A549 (cell line): ENCODE measurements at regions not wholly inside any gene's neighbourhood (a gene's known extent, or its start where the extent isn't known, plus 50 kb on each side); places are given as distances from the start of the nearest gene placed in this dataset.

ENCODE experiments used
- ATAC-seq, 2 experiments: fragments of 200-7000 bp in 1 of 2; fragments of >200 bp in 1 of 2; cut with Nextera tagmentation in 1 of 2; cut with Tn5 transposase in 1 of 2; 3 replicates each; pipeline versions ENCODE4 v1.8.0 to v1.9.1; 2018 to 2020; ENCODE audit warnings: mild to moderate bottlenecking in 1 of 2, moderate library complexity in 1 of 2
- CTCF ChIA-PET: fragments of 300-600 bp; sonication (Branson Sonifier 250); formaldehyde crosslinking; extraction: SDS; loops from one replicate; lab custom pipeline; 2021; ENCODE audit warnings: antibody characterized with exemption, inconsistent platforms; lab: Yijun Ruan, JAX
- POLR2A ChIA-PET: fragments of 350-600 bp; formaldehyde crosslinking; extraction: SDS; loops from one replicate; lab custom pipeline; 2021; ENCODE audit warnings: antibody characterized with exemption, inconsistent platforms; lab: Yijun Ruan, JAX
- DNase-seq, 2 experiments: peaks; one replicate each; pipeline versions ENCODE4 v3.0.0 to v3.0.0-alpha.2; 2011 to 2016; ENCODE audit warnings: low read depth in 1 of 2, low spot score in 1 of 2
- FAIRE-seq: peaks from 2 replicates; lab custom pipeline; 2011; peaks lifted over from hg19 to GRCh38; lab: Jason Lieb, UNC
- H3K27ac ChIP-seq, 2 experiments: fragments of >200 bp; sonication (Bioruptor Twin); formaldehyde crosslinking; 3 replicates each; pipeline ENCODE4 v1.5.1; 2016 to 2017
- H3K4me1 ChIP-seq: fragments of >200 bp; sonication (Bioruptor Twin); formaldehyde crosslinking; 3 replicates; pipeline ENCODE4 v1.6.1; 2016
- H3K4me2 ChIP-seq: fragments of >200 bp; sonication (Bioruptor Twin); formaldehyde crosslinking; 3 replicates; pipeline ENCODE4 v1.6.1; 2016
- H3K4me3 ChIP-seq: fragments of >200 bp; sonication (Bioruptor Twin); formaldehyde crosslinking; 3 replicates; pipeline ENCODE4 v1.5.1; 2016
- H3K9me3 ChIP-seq: fragments of >200 bp; sonication (Bioruptor Twin); formaldehyde crosslinking; 3 replicates; pipeline ENCODE4 v1.6.1; 2016
- CBX8 ChIP-seq: fragments of 200-600 bp; sonication (generic); IDR thresholded peaks from 2 replicates; pipeline ENCODE4 v1.6.1; 2016
- CEBPB ChIP-seq, 2 experiments: fragments of >200 bp in 1 of 2; sonication (Bioruptor Twin) in 1 of 2; formaldehyde crosslinking in 1 of 2; IDR thresholded peaks; 2 replicates each; pipeline ENCODE4 v1.6.1; 2012 to 2016
- E2F6 ChIP-seq: IDR thresholded peaks from 2 replicates; pipeline ENCODE4 v1.6.1; 2012; ENCODE audit warnings: low read depth, borderline replicate concordance
- FOSL2 ChIP-seq, 2 experiments: fragments of 450-650 bp in 1 of 2; fragments of >200 bp in 1 of 2; sonication (Bioruptor Twin) in 1 of 2; formaldehyde crosslinking; IDR thresholded peaks; 2 replicates each; pipeline versions ENCODE4 v1.5.0 to v1.6.1; 2016 to 2020; ENCODE audit warnings: mild to moderate bottlenecking in 1 of 2, moderate library complexity in 1 of 2
- FOXS1 ChIP-seq: fragments of 250-450 bp; sonication (Bioruptor Pico); IDR thresholded peaks from 2 replicates; pipeline ENCODE4 v1.5.0; 2020; ENCODE audit warnings: mild to moderate bottlenecking, moderate library complexity
- HDAC2 ChIP-seq: fragments of 200-600 bp; sonication (generic); IDR thresholded peaks from 2 replicates; pipeline ENCODE4 v1.6.1; 2016
- HOXA7 ChIP-seq: fragments of 250-450 bp; sonication (Bioruptor Pico); IDR thresholded peaks from 2 replicates; pipeline ENCODE4 v1.5.0; 2020; ENCODE audit warnings: mild to moderate bottlenecking, moderate library complexity
- HOXB13 ChIP-seq: fragments of 250-450 bp; sonication (Bioruptor Pico); IDR thresholded peaks from 2 replicates; pipeline ENCODE4 v1.5.0; 2020; ENCODE audit warnings: low read depth, mild to moderate bottlenecking, moderate library complexity
- JUN ChIP-seq, 2 experiments: fragments of >200 bp; sonication (Bioruptor Twin); formaldehyde crosslinking; IDR thresholded peaks; 2 replicates in 1 of 2; 3 replicates in 1 of 2; pipeline ENCODE4 v1.6.1; 2016 to 2017
- MAFK ChIP-seq: fragments of 450-650 bp; IDR thresholded peaks from 2 replicates; pipeline ENCODE4 v1.6.1; 2014; ENCODE audit not compliant: partially characterized antibody
- NPAS2 ChIP-seq: fragments of 250-450 bp; sonication (Bioruptor Pico); IDR thresholded peaks from 2 replicates; pipeline ENCODE4 v1.8.0; 2022; ENCODE audit warnings: mild to moderate bottlenecking, moderate library complexity, borderline replicate concordance
- POLR2A ChIP-seq: IDR thresholded peaks from 2 replicates; pipeline ENCODE4 v1.6.1; 2012; ENCODE audit warnings: mild to moderate bottlenecking, low read length
- RAD21 ChIP-seq, 2 experiments: fragments of >200 bp in 1 of 2; sonication (Bioruptor Twin) in 1 of 2; formaldehyde crosslinking in 1 of 2; IDR thresholded peaks in 1 of 2; conservative IDR thresholded peaks in 1 of 2; 2 replicates in 1 of 2; 3 replicates in 1 of 2; pipeline ENCODE4 v1.6.1; 2012 to 2018; ENCODE audit warnings: inconsistent platforms in 1 of 2
- WGBS: methylation state at CpG from one replicate; pipeline ENCODE4 v1.1.6; 2017; ENCODE audit errors: missing lambda C conversion rate; 5-methylcytosine and 5-hydroxymethylcytosine counted together
- TF ChIP-seq, protein P1 (sequence below): fragments of 150-350 bp; IDR thresholded peaks from 2 replicates; pipeline ENCODE4 v1.6.1; 2014; ENCODE audit warnings: low read depth, mild to moderate bottlenecking, low read length
- TF ChIP-seq, protein P2 (sequence below): fragments of >200 bp; sonication (Bioruptor Twin); formaldehyde crosslinking; IDR thresholded peaks from 3 replicates; pipeline ENCODE4 v1.6.1; 2016
- TF ChIP-seq, protein P3 (sequence below): fragments of >200 bp; sonication (Bioruptor Twin); formaldehyde crosslinking; IDR thresholded peaks from 3 replicates; pipeline ENCODE4 v1.5.1; 2016

DNA sequence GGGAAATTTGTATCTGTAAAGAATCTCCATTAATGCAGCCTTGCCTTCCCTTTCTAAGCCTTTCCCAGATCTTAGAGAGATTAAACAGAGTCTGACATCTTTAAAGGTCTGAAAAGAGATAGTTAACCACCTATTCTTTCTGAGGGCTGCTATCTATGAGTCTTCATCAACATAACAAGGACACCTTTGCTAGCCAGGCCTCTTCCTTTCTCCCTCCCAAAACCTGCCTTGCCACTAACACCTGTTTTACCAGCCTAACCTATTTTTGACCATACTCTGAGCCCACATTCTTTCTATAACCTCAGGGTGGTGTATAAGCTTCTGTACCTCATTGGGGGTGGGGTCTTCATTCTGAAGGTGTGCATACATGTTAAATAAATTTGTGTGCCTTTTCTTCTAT is 217.1 kb downstream of the IPMK start:
- H3K4me3 ChIP-seq, result no peak overlapping the region
- ChIA-PET POLR2A (no interaction called here), CTCF (interaction anchor here (1.0 kb wide), 1 partner anchor 14 kb away, joined by 3 read pairs; no protein-coding TSS in a partner anchor)
- H3K9me3 ChIP-seq, result no peaks in the 10 kb centered on the region
- no peaks in the 10 kb centered on the region for H3K4me1 ChIP-seq
- no peak for FAIRE-seq
- DNase-seq, result no peak
- no peak for ATAC-seq
- H3K4me2 ChIP-seq, result no peak overlapping the region
- no peak overlapping the region for H3K27ac ChIP-seq
- no peak for TF ChIP-seq JUN (IDR thresholded peaks at IDR 0.05)

GRCh38 chr10:58048936-58049335 is 218.8 kb downstream of the IPMK start:
- no peak for ATAC-seq
- 84% methylated on average over 2 of the region's 2 CpGs for WGBS
- Histone ChIP-seq H3K4me1 (0 out of 3 replicates have a peak, but pooled peaks cover 5% of the 10 kb centered on the region), H3K9me3 (no peaks in the 10 kb centered on the region), H3K4me3 (no peak overlapping the region), H3K27ac (no peak overlapping the region), H3K4me2 (no peak overlapping the region)
- no peak for TF ChIP-seq NPAS2 (CRISPR knock-in tag)
- TF ChIP-seq RAD21 (conservative IDR thresholded peaks at IDR 0.05 in 1 of 2, IDR thresholded peaks at IDR 0.05 in 1 of 2), result no peak
- no peak for TF ChIP-seq E2F6
- no peak for TF ChIP-seq HDAC2
- TF ChIP-seq, protein P1, sequence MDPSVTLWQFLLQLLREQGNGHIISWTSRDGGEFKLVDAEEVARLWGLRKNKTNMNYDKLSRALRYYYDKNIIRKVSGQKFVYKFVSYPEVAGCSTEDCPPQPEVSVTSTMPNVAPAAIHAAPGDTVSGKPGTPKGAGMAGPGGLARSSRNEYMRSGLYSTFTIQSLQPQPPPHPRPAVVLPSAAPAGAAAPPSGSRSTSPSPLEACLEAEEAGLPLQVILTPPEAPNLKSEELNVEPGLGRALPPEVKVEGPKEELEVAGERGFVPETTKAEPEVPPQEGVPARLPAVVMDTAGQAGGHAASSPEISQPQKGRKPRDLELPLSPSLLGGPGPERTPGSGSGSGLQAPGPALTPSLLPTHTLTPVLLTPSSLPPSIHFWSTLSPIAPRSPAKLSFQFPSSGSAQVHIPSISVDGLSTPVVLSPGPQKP, result no peak
- TF ChIP-seq JUN (IDR thresholded peaks at IDR 0.05), result no peak
- no peak for TF ChIP-seq FOXS1 (CRISPR knock-in tag)
- ChIA-PET POLR2A (no interaction called here), CTCF (interaction anchor here (1.0 to 1.8 kb wide), 2 partner anchors 22 to 469 kb away, joined by 3 to 5 read pairs; no protein-coding TSS in a partner anchor)
- no peak for FAIRE-seq
- no peak for DNase-seq

DNA sequence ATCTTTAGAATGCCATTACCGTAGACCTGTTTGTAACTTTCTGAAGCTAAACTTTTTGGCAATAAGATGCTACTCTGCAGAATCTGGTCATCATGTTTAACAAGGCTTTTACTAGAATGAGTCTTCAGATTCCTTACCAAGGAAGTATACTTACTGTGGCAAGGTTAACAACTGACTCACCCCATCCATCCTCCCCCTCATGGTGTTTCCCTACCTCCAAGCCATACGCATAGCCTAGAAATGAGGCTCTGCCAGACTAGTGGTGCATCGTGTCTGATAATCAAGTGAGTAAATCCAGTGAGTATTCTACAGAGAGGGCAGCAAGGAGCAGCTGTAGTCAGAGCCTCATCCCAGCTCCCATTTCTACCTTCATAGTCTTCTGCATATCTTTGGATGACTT is 223.6 kb downstream of the IPMK start:
- 30% methylated on average over 3 of the region's 3 CpGs for WGBS
- 0 out of 3 replicates have a peak, but pooled peaks cover 8% of the 10 kb centered on the region for H3K4me1 ChIP-seq
- peak overlapping the region in 1 of 2 experiments; percentile 12; a peak in 1 of 6 replicates for H3K27ac ChIP-seq
- TF ChIP-seq FOSL2 (IDR thresholded peaks at IDR 0.05) (no peak), FOSL2 (CRISPR knock-in tag; IDR thresholded peaks at IDR 0.05) (no peak), CEBPB (IDR thresholded peaks at IDR 0.05) (no peak), NPAS2 (CRISPR knock-in tag) (no peak), CBX8 (no peak), HOXA7 (CRISPR knock-in tag) (no peak)
- TF ChIP-seq, protein P2, sequence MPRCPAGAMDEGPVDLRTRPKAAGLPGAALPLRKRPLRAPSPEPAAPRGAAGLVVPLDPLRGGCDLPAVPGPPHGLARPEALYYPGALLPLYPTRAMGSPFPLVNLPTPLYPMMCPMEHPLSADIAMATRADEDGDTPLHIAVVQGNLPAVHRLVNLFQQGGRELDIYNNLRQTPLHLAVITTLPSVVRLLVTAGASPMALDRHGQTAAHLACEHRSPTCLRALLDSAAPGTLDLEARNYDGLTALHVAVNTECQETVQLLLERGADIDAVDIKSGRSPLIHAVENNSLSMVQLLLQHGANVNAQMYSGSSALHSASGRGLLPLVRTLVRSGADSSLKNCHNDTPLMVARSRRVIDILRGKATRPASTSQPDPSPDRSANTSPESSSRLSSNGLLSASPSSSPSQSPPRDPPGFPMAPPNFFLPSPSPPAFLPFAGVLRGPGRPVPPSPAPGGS, result no peak
- TF ChIP-seq, protein P3, sequence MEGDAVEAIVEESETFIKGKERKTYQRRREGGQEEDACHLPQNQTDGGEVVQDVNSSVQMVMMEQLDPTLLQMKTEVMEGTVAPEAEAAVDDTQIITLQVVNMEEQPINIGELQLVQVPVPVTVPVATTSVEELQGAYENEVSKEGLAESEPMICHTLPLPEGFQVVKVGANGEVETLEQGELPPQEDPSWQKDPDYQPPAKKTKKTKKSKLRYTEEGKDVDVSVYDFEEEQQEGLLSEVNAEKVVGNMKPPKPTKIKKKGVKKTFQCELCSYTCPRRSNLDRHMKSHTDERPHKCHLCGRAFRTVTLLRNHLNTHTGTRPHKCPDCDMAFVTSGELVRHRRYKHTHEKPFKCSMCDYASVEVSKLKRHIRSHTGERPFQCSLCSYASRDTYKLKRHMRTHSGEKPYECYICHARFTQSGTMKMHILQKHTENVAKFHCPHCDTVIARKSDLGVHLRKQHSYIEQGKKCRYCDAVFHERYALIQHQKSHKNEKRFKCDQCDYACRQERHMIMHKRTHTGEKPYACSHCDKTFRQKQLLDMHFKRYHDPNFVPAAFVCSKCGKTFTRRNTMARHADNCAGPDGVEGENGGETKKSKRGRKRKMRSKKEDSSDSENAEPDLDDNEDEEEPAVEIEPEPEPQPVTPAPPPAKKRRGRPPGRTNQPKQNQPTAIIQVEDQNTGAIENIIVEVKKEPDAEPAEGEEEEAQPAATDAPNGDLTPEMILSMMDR, result no peak
- ChIA-PET POLR2A (no interaction called here), CTCF (interaction anchor here (0.9 to 1.8 kb wide), 3 partner anchors 14 to 56 kb away, joined by 3 to 4 read pairs (median 3); no protein-coding TSS in a partner anchor)
- peaks cover 9% of the 10 kb centered on the region; the same call in 2 of the 3 replicates for H3K9me3 ChIP-seq
- no peak overlapping the region for H3K4me3 ChIP-seq
- no peak overlapping the region for H3K4me2 ChIP-seq
- DNase-seq, result peak in 1 of 2 experiments; percentile 53
- peak; percentile 83 to 88 for ATAC-seq
- no peak for FAIRE-seq

GRCh38 chr10:58041901-58042300 is 225.8 kb downstream of the IPMK start:
- TF ChIP-seq POLR2A, result no peak
- no peak for TF ChIP-seq HOXB13
- no peak for TF ChIP-seq MAFK
- H3K4me2 ChIP-seq, result no peak overlapping the region
- H3K4me3 ChIP-seq, result no peak overlapping the region
- H3K9me3 ChIP-seq, result peaks cover 9% of the 10 kb centered on the region; the same call in 2 of the 3 replicates
- 0 out of 3 replicates have a peak, but pooled peaks cover 8% of the 10 kb centered on the region for H3K4me1 ChIP-seq
- no peak for ATAC-seq
- ChIA-PET CTCF (no interaction called here), POLR2A (no interaction called here)
- no peak for FAIRE-seq
- DNase-seq, result no peak
- no peak overlapping the region for H3K27ac ChIP-seq
